Activated naive CD4-positive, alpha-beta T cell treated with Interleukin-2 at 50 U/mL for 16 hours (primary cell): ENCODE measurements at regions not wholly inside any gene's neighbourhood (a gene's known extent, or its start where the extent isn't known, plus 50 kb on each side); places are given as distances from the start of the nearest gene placed in this dataset.

Experiments used
- DNase-seq: peaks from one replicate; pipeline ENCODE4 v3.0.0-alpha.2; 2020

GRCh38 chr11:103625624-103625965 is 410.8 kb upstream of the DDI1 start:
- DNase-seq: no peak

- DNase-seq: no peak
Measured at GRCh38 chr11:103628121-103628520, 408.3 kb upstream of the DDI1 start.

GRCh38 chr11:103631841-103632240 is 404.6 kb upstream of the DDI1 start:
- no peak for DNase-seq

- DNase-seq: no peak
Measured at GRCh38 chr11:103633068-103633788, 403.2 kb upstream of the DDI1 start.

- DNase-seq: no peak
Measured at GRCh38 chr11:103633819-103634590, 402.4 kb upstream of the DDI1 start.

- no peak for DNase-seq
Measured at GRCh38 chr11:103636232-103636631, 400.2 kb upstream of the DDI1 start.

GRCh38 chr11:103637295-103637694 is 399.1 kb upstream of the DDI1 start:
- DNase-seq: no peak

- DNase-seq: no peak
Measured at GRCh38 chr11:103637831-103638230, 398.6 kb upstream of the DDI1 start.

GRCh38 chr11:103644676-103645075 is 391.8 kb upstream of the DDI1 start:
- no peak for DNase-seq

- DNase-seq: no peak
Measured at GRCh38 chr11:103648054-103648453, 388.4 kb upstream of the DDI1 start.

GRCh38 chr11:103648670-103649400 is 387.6 kb upstream of the DDI1 start:
- DNase-seq: no peak

- no peak for DNase-seq
Measured at GRCh38 chr11:103649401-103649895, 387.0 kb upstream of the DDI1 start.

- DNase-seq: no peak
Measured at GRCh38 chr11:103650330-103650729, 386.1 kb upstream of the DDI1 start.

GRCh38 chr11:103651341-103651998 is 385.0 kb upstream of the DDI1 start:
- no peak for DNase-seq

- no peak for DNase-seq
Measured at GRCh38 chr11:103652013-103652412, 384.4 kb upstream of the DDI1 start.

GRCh38 chr11:103656382-103656781 is 380.1 kb upstream of the DDI1 start:
- no peak for DNase-seq

GRCh38 chr11:103659206-103659618 is 377.2 kb upstream of the DDI1 start:
- DNase-seq: no peak

GRCh38 chr11:103659743-103660142 is 376.7 kb upstream of the DDI1 start:
- no peak for DNase-seq

- no peak for DNase-seq
Measured at GRCh38 chr11:103661185-103661584, 375.3 kb upstream of the DDI1 start.

GRCh38 chr11:103661991-103662390 is 374.4 kb upstream of the DDI1 start:
- no peak for DNase-seq

GRCh38 chr11:103662880-103663279 is 373.6 kb upstream of the DDI1 start:
- no peak for DNase-seq

GRCh38 chr11:103668859-103669258 is 367.6 kb upstream of the DDI1 start:
- no peak for DNase-seq

- no peak for DNase-seq
Measured at GRCh38 chr11:103671143-103671651, 365.2 kb upstream of the DDI1 start.
